ENCODE measurements at regions not wholly inside any gene's neighbourhood (a gene's known extent, or its start where the extent isn't known, plus 50 kb on each side); places are given as distances from the start of the nearest gene placed in this dataset.
A peak's percentile ranks its signal among the peaks of the same experiment; 100 is the strongest.

- Histone ChIP-seq H3K27me3 (ENCODE audit: control insufficient read depth, insufficient read depth, low read length) (no peaks in the 10 kb centered on the region), H3K4me3 (ENCODE audit: low read depth, low read length) (no peak overlapping the region), H3K36me3 (ENCODE audit: control insufficient read depth, insufficient read depth, low read length) (no peaks in the 10 kb centered on the region)
- no peak for DNase-seq (ENCODE audit: low read depth)
- TF ChIP-seq CTCF (IDR thresholded peaks at IDR 0.05; ENCODE audit: insufficient read depth, low read length, poor library complexity, severe bottlenecking): no peak
Observed at GRCh38 chr6:122284848-122285247, 114.6 kb upstream of the HSF2 start.

- TF ChIP-seq CTCF (IDR thresholded peaks at IDR 0.05; ENCODE audit: insufficient read depth, low read length, poor library complexity, severe bottlenecking): no peak
- no peak overlapping the region for H3K4me3 ChIP-seq (ENCODE audit: low read depth, low read length)
- DNase-seq (ENCODE audit: low read depth): no peak
- no peaks in the 10 kb centered on the region for H3K27me3 ChIP-seq (ENCODE audit: control insufficient read depth, insufficient read depth, low read length)
- H3K36me3 ChIP-seq (ENCODE audit: control insufficient read depth, insufficient read depth, low read length): no peaks in the 10 kb centered on the region
Observed at GRCh38 chr6:122285292-122285913, 114.0 kb upstream of the HSF2 start.

- Histone ChIP-seq H3K36me3 (ENCODE audit: control insufficient read depth, insufficient read depth, low read length) (no peaks in the 10 kb centered on the region), H3K4me3 (ENCODE audit: low read depth, low read length) (no peak overlapping the region), H3K27me3 (ENCODE audit: control insufficient read depth, insufficient read depth, low read length) (no peaks in the 10 kb centered on the region)
- no peak for DNase-seq (ENCODE audit: low read depth)
- no peak for TF ChIP-seq CTCF (IDR thresholded peaks at IDR 0.05; ENCODE audit: insufficient read depth, low read length, poor library complexity, severe bottlenecking)
Observed at GRCh38 chr6:122286512-122286911, 112.9 kb upstream of the HSF2 start.

- peak; percentile 46 for TF ChIP-seq CTCF (IDR thresholded peaks at IDR 0.05; ENCODE audit: insufficient read depth, low read length, poor library complexity, severe bottlenecking)
- Histone ChIP-seq H3K4me3 (ENCODE audit: low read depth, low read length) (no peak overlapping the region), H3K27me3 (ENCODE audit: control insufficient read depth, insufficient read depth, low read length) (no peaks in the 10 kb centered on the region), H3K36me3 (ENCODE audit: control insufficient read depth, insufficient read depth, low read length) (no peaks in the 10 kb centered on the region)
- no peak for DNase-seq (ENCODE audit: low read depth)
Observed at GRCh38 chr6:122289762-122290539, 109.5 kb upstream of the HSF2 start.

- no peak for DNase-seq (ENCODE audit: low read depth)
- no peaks in the 10 kb centered on the region for H3K27me3 ChIP-seq (ENCODE audit: control insufficient read depth, insufficient read depth, low read length)
- no peak overlapping the region for H3K4me3 ChIP-seq (ENCODE audit: low read depth, low read length)
- TF ChIP-seq CTCF (IDR thresholded peaks at IDR 0.05; ENCODE audit: insufficient read depth, low read length, poor library complexity, severe bottlenecking): no peak
- no peaks in the 10 kb centered on the region for H3K36me3 ChIP-seq (ENCODE audit: control insufficient read depth, insufficient read depth, low read length)
Observed at GRCh38 chr6:122297010-122297409, 102.4 kb upstream of the HSF2 start.

Measured in kidney epithelial cell (primary cell).